PC-3 (cell line): ENCODE measurements at regions not wholly inside any gene's neighbourhood (a gene's known extent, or its start where the extent isn't known, plus 50 kb on each side); places are given as distances from the start of the nearest gene placed in this dataset.
A peak's percentile ranks its signal among the peaks of the same experiment; 100 is the strongest.

Experiments
- ATAC-seq: fragments of 200-7000 bp; cut with Tn5 transposase; 2 replicates; pipeline ENCODE4 v1.9.1; 2020; ENCODE audit warnings: mild to moderate bottlenecking, moderate library complexity
- BruUV-seq: library from RNA; stranded (reverse); fragments of 400-500 nt; replicated peaks from 2 replicates; lab custom pipeline; 2021; lab: Mats Ljungman, UMichigan
- CTCF ChIA-PET: fragments of 300-600 bp; sonication (Branson Sonifier 250); formaldehyde crosslinking; loops from one replicate; lab custom pipeline; 2022; ENCODE audit warnings: antibody characterized with exemption; lab: Charles Lee
- POLR2A ChIA-PET: fragments of 300-600 bp; sonication (Branson Sonifier 250); formaldehyde crosslinking; loops from one replicate; lab custom pipeline; 2022; ENCODE audit warnings: antibody characterized with exemption; ENCODE audit not compliant: unreplicated experiment; lab: Charles Lee
- DNase-seq: peaks from one replicate; pipeline ENCODE4 v3.0.0-alpha.2; 2015
- H2AFZ ChIP-seq: fragments of 300-600 bp; sonication (generic); 2 replicates; pipeline ENCODE4 v1.6.0; 2016; ENCODE audit warnings: antibody characterized with exemption, low read length
- H3F3A ChIP-seq: fragments of 300-600 bp; sonication (generic); one replicate; pipeline ENCODE4 v1.6.0; 2017; ENCODE audit warnings: antibody characterized with exemption, low read length, control low read depth, mild to moderate bottlenecking; ENCODE audit not compliant: unreplicated experiment
- H3K27ac ChIP-seq: fragments of 300-600 bp; sonication (generic); 2 replicates; pipeline ENCODE4 v1.5.1; 2016; ENCODE audit warnings: mild to moderate bottlenecking, low read length
- H3K27me3 ChIP-seq: fragments of 300-600 bp; sonication (generic); 2 replicates; pipeline ENCODE4 v1.6.1; 2016; ENCODE audit warnings: low read length, mixed read lengths
- H3K36me3 ChIP-seq: fragments of 300-600 bp; sonication (generic); 2 replicates; pipeline ENCODE4 v1.6.1; 2016; ENCODE audit warnings: low read depth, mixed run types, low read length, mixed read lengths
- H3K4me1 ChIP-seq: fragments of 300-600 bp; sonication (generic); 2 replicates; pipeline ENCODE4 v1.5.1; 2016; ENCODE audit warnings: low read length; ENCODE audit not compliant: insufficient read depth
- H3K4me2 ChIP-seq: fragments of 300-600 bp; sonication (generic); 2 replicates; pipeline ENCODE4 v1.6.0; 2016; ENCODE audit warnings: low read length
- H3K4me3 ChIP-seq: fragments of 300-600 bp; sonication (generic); 2 replicates; pipeline ENCODE4 v1.5.1; 2016; ENCODE audit warnings: mild to moderate bottlenecking, low read length, mixed read lengths
- H3K79me2 ChIP-seq: fragments of 300-600 bp; sonication (generic); 2 replicates; pipeline ENCODE4 v1.6.1; 2017; ENCODE audit warnings: low read length, mixed read lengths
- H3K9ac ChIP-seq: fragments of 300-600 bp; sonication (generic); 2 replicates; pipeline ENCODE4 v1.6.0; 2016; ENCODE audit warnings: mild to moderate bottlenecking, low read length
- H3K9me2 ChIP-seq: fragments of 300-600 bp; sonication (generic); replicated peaks from 2 replicates; pipeline ENCODE4 v1.6.1; 2016; ENCODE audit warnings: mixed run types, low read length, mixed read lengths
- H3K9me3 ChIP-seq: fragments of 300-600 bp; sonication (generic); 2 replicates; pipeline ENCODE4 v1.6.1; 2016; ENCODE audit warnings: low read length, mixed read lengths
- H4K20me1 ChIP-seq: fragments of 300-600 bp; sonication (generic); 2 replicates; pipeline ENCODE4 v1.6.1; 2016; ENCODE audit warnings: low read length, mixed read lengths
- CTCF ChIP-seq: fragments of 300-600 bp; sonication (generic); conservative IDR thresholded peaks from 2 replicates; pipeline ENCODE4 v1.5.1; 2017; ENCODE audit warnings: antibody characterized with exemption, low read depth, mild to moderate bottlenecking, low read length
- EZH2 ChIP-seq: fragments of 300-600 bp; sonication (generic); IDR thresholded peaks from one replicate; pipeline ENCODE4 v1.6.1; 2017; ENCODE audit warnings: antibody characterized with exemption, mild to moderate bottlenecking, low read length; ENCODE audit not compliant: unreplicated experiment
- EZH2phosphoT487 ChIP-seq: fragments of 300-600 bp; sonication (generic); IDR thresholded peaks from 2 replicates; pipeline ENCODE4 v1.6.1; 2018; ENCODE audit warnings: mild to moderate bottlenecking, antibody characterized with exemption, low read length, borderline replicate concordance
- intact Hi-C: fragments of 100-400 bp; cut with micrococcal nuclease; formaldehyde crosslinking; loops from 2 replicates; pipeline ENCODE4 v1.9.0; 2023

DNA sequence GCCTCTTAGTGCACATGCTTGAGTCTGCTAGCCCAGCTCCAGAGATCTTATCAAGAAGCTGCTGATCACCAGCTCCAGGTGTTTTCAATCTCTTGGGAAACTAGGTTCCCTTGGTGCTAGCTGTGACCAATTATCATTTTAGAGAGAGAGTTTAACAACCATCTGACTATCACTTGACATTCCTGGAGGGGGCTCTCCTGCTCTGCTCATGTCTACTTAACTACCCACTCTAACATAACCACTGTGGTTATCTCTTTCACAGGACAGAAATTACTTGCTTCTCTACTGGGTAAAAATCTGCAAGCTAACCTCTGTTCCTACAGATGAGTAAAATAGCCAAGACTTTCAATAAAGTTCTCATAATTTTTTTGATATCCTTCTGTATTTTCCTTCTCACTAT is 823.4 kb upstream of the GJE1 start:
- H3K4me2 ChIP-seq = no peak overlapping the region
- no TSS peak for BruUV-seq
- no peaks in the 10 kb centered on the region for H3K9me2 ChIP-seq
- no peak overlapping the region for H2AFZ ChIP-seq
- ChIA-PET CTCF (no interaction called here), POLR2A (no interaction called here)
- no peak overlapping the region for H3K9ac ChIP-seq
- H3K9me3 ChIP-seq = no peaks in the 10 kb centered on the region
- DNase-seq (peak; percentile 23), ATAC-seq (peak; percentile 35; the same call in 1 of the 2 replicates)
- H3K4me1 ChIP-seq = no peaks in the 10 kb centered on the region
- no peaks in the 10 kb centered on the region for H3K36me3 ChIP-seq
- TF ChIP-seq CTCF = no peak
- no peak for TF ChIP-seq EZH2phosphoT487
- TF ChIP-seq EZH2 = no peak
- no peaks in the 10 kb centered on the region for H3F3A ChIP-seq
- no peak overlapping the region for H3K27ac ChIP-seq
- H3K79me2 ChIP-seq = no peaks in the 10 kb centered on the region
- H4K20me1 ChIP-seq = no peaks in the 10 kb centered on the region
- intact Hi-C loops = no loop called here
- H3K27me3 ChIP-seq = no peaks in the 10 kb centered on the region
- H3K4me3 ChIP-seq = no peak overlapping the region

DNA sequence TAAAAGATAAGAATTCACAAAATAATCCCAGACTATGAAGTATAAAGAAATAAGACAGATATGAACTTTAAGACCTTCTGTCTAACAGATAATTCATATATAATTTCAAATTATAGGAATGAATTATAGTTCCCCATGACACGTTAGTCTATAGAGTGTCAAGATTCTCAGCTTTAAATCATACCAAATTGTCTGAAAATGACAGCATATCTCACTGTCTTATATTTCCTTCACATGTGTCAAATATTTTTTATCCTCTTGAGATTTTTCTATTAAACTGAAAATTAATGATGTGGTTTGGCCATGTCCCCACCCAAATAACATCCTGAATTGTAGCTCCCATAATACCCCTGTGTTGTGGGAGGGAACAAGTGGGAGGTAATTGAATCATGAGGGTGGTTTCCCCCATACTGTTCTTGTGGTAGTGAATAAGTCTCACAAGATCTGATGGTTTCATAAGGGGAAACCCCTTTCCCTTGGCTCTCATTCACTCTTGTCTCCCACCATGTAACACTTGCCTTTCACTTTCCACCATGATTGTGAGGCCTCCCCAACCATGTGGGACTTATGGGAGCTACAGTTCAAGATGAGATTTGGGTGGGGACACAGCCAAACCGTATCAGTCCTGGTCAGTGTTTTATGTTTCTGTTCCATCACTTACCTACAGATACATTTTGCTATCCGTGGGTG is 825.3 kb upstream of the GJE1 start:
- BruUV-seq = no TSS peak
- Histone ChIP-seq H3K36me3 (no peaks in the 10 kb centered on the region), H4K20me1 (no peaks in the 10 kb centered on the region), H3K27me3 (no peaks in the 10 kb centered on the region), H3K27ac (no peak overlapping the region), H3K4me2 (no peak overlapping the region), H3K79me2 (no peaks in the 10 kb centered on the region), H3K4me3 (no peak overlapping the region), H3F3A (no peaks in the 10 kb centered on the region), H3K4me1 (no peaks in the 10 kb centered on the region), H3K9me3 (no peaks in the 10 kb centered on the region), H3K9me2 (no peaks in the 10 kb centered on the region), H2AFZ (no peak overlapping the region), H3K9ac (no peak overlapping the region)
- intact Hi-C loops = no loop called here
- TF ChIP-seq EZH2 = no peak
- ATAC-seq (no peak), DNase-seq (no peak)
- ChIA-PET CTCF (no interaction called here), POLR2A (interaction anchor here (0.8 kb wide), 1 partner anchor 145 kb away, joined by 4 read pairs; no protein-coding TSS in a partner anchor)

GRCh38 chr6:141303907-141304306 is 828.8 kb upstream of the GJE1 start:
- no peaks in the 10 kb centered on the region for H3K9me2 ChIP-seq

More at GRCh38 chr6:141303907-141304306, 828.8 kb upstream of the GJE1 start:
- Histone ChIP-seq H3K9me3 (no peaks in the 10 kb centered on the region), H2AFZ (no peak overlapping the region), H3K27ac (no peak overlapping the region), H3K79me2 (no peaks in the 10 kb centered on the region), H3K27me3 (no peaks in the 10 kb centered on the region), H4K20me1 (no peaks in the 10 kb centered on the region), H3K4me3 (no peak overlapping the region), H3K36me3 (no peaks in the 10 kb centered on the region), H3K4me2 (no peak overlapping the region), H3K9ac (no peak overlapping the region), H3K4me1 (no peaks in the 10 kb centered on the region), H3F3A (no peaks in the 10 kb centered on the region)
- CTCF ChIA-PET = interaction anchor here (1.4 kb wide), 1 partner anchor 13 kb away, joined by 3 read pairs; no protein-coding TSS in a partner anchor
- no peak for DNase-seq
- POLR2A ChIA-PET = no interaction called here
- TF ChIP-seq EZH2 (no peak), EZH2phosphoT487 (no peak), CTCF (no peak)
- intact Hi-C loops = no loop called here
- BruUV-seq = no TSS peak
- ATAC-seq = no peak
